ENCODE measurements at regions not wholly inside any gene's neighbourhood (a gene's known extent, or its start where the extent isn't known, plus 50 kb on each side); places are given as distances from the start of the nearest gene placed in this dataset.

- TF ChIP-seq CTCF (conservative IDR thresholded peaks at IDR 0.05; ENCODE audit: low read depth, low read length) (no peak), EZH2 (IDR thresholded peaks at IDR 0.05; ENCODE audit: borderline replicate concordance, low read depth, low read length, poor library complexity, severe bottlenecking) (no peak)
These were observed 281.1 kb upstream of the MEOX2 start for GRCh38 chr7:15967551-15967950.

Measured in A673 (cell line).